ENCODE measurements at regions not wholly inside any gene's neighbourhood (a gene's known extent, or its start where the extent isn't known, plus 50 kb on each side); places are given as distances from the start of the nearest gene placed in this dataset.

DNA sequence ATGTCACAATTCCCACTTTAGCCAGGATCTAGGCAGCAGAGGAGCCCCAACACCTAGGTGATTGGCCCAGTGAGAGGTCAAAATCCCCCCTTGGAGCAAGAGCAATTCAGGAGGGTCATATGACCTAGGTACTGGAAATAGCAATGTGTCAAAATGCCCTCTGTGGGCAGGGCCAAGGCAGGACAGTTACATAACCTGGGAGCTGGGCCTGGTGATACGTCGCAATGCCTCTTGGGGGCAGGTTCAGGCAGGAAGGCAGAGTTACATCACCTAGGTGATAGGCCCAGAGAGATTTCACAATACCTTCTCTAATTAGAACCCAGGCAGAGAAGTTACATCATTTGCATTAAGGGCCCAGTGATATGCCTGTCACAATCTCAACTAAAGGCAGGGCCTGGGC, 1906.3 kb downstream of the TP53TG3F start:
- no peak for DNase-seq (ENCODE audit: extremely low read depth in 1 of 4, low spot score in 3 of 4)
- no peak overlapping the region for H3K4me3 ChIP-seq
- ChIA-PET POLR2A (no interaction called here), CTCF (ENCODE audit: low intra/inter-chr PET ratio) (no interaction called here)
- peaks cover 2% of the 10 kb centered on the region; the same call in 1 of the 2 replicates for H3K9me3 ChIP-seq (replicated peaks; ENCODE audit: control insufficient read depth, insufficient read depth, low read depth, low read length)
- H3K27ac ChIP-seq (ENCODE audit: extremely low read depth, low read depth, low read length), result no peak overlapping the region
- no peak for FAIRE-seq
- 0% methylated on average over 2 of the region's 2 CpGs for WGBS (ENCODE audit: insufficient coverage, low coverage, missing lambda C conversion rate)
- intact Hi-C loops (cut with micrococcal nuclease), result no loop called here
- no peak overlapping the region for H3K4me2 ChIP-seq (ENCODE audit: insufficient read depth, low read length)
- in situ Hi-C loops (cut with MboI), result no loop called here
- no peak overlapping the region for H2AFZ ChIP-seq (ENCODE audit: low read depth, low read length)
- H3K4me1 ChIP-seq (replicated peaks in 1 of 2; ENCODE audit: control insufficient read depth in 2 of 2, insufficient read depth in 2 of 2, low read length in 2 of 2), result no peaks in the 10 kb centered on the region
- no peaks in the 10 kb centered on the region for H3K27me3 ChIP-seq (ENCODE audit: control insufficient read depth in 2 of 2, insufficient read depth in 2 of 2, low read length in 2 of 2)
- TF ChIP-seq STAT6 (CRISPR knock-in tag; IDR thresholded peaks at IDR 0.05) (no peak), CEBPG (CRISPR knock-in tag; IDR thresholded peaks at IDR 0.05) (no peak), CEBPG (tag; conservative IDR thresholded peaks at IDR 0.05 in 1 of 2, IDR thresholded peaks at IDR 0.05 in 1 of 2) (0 out of 4 replicates have a peak, but pooled peaks of 1 of the 2 experiments have one; percentile 46), KDM4B (IDR thresholded peaks at IDR 0.05; ENCODE audit: borderline replicate concordance in 2 of 2, low read depth in 1 of 2) (no peak), CEBPB (tag; IDR thresholded peaks at IDR 0.05) (peak; percentile 61), DPF2 (IDR thresholded peaks at IDR 0.05) (no peak), NFE2L1 (tag; IDR thresholded peaks at IDR 0.05; ENCODE audit: borderline replicate concordance, low read depth) (no peak), ERF (CRISPR knock-in tag; IDR thresholded peaks at IDR 0.05) (no peak), ZNF76 (CRISPR knock-in tag; IDR thresholded peaks at IDR 0.05; ENCODE audit: borderline replicate concordance) (no peak), BACH1 (tag; IDR thresholded peaks at IDR 0.05) (no peak)
- TF ChIP-seq, protein P1, sequence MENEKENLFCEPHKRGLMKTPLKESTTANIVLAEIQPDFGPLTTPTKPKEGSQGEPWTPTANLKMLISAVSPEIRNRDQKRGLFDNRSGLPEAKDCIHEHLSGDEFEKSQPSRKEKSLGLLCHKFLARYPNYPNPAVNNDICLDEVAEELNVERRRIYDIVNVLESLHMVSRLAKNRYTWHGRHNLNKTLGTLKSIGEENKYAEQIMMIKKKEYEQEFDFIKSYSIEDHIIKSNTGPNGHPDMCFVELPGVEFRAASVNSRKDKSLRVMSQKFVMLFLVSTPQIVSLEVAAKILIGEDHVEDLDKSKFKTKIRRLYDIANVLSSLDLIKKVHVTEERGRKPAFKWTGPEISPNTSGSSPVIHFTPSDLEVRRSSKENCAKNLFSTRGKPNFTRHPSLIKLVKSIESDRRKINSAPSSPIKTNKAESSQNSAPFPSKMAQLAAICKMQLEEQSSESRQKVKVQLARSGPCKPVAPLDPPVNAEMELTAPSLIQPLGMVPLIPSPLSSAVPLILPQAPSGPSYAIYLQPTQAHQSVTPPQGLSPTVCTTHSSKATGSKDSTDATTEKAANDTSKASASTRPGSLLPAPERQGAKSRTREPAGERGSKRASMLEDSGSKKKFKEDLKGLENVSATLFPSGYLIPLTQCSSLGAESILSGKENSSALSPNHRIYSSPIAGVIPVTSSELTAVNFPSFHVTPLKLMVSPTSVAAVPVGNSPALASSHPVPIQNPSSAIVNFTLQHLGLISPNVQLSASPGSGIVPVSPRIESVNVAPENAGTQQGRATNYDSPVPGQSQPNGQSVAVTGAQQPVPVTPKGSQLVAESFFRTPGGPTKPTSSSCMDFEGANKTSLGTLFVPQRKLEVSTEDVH (IDR thresholded peaks at IDR 0.05; ENCODE audit: low read depth, partially characterized antibody), result no peak
- no peaks in the 10 kb centered on the region for H3K79me2 ChIP-seq (ENCODE audit: control insufficient read depth, insufficient read depth, low read length)
- no peaks in the 10 kb centered on the region for H3K36me3 ChIP-seq (ENCODE audit: control insufficient read depth, insufficient read depth, low read length)
- no peak for ATAC-seq
- H3K9me1 ChIP-seq (ENCODE audit: control insufficient read depth, insufficient read depth, low read length), result no peaks in the 10 kb centered on the region
- no peak overlapping the region for H3K9ac ChIP-seq (ENCODE audit: insufficient read depth in 1 of 2, low read depth in 2 of 2, low read length in 2 of 2)
- H4K20me1 ChIP-seq (replicated peaks; ENCODE audit: control insufficient read depth, insufficient read depth, low read length), result no peaks in the 10 kb centered on the region
- no TSS peak for BruUV-seq (replicated peaks)

Data from K562 (cell line).